ENCODE measurements at regions not wholly inside any gene's neighbourhood (a gene's known extent, or its start where the extent isn't known, plus 50 kb on each side); places are given as distances from the start of the nearest gene placed in this dataset.

- Mint-ChIP-seq H3K27me3 (ENCODE audit: insufficient read depth, low read depth) (peaks cover 3% of the 10 kb centered on the region), H3K36me3 (no peaks in the 10 kb centered on the region), H3K4me1 (peaks cover 20% of the 10 kb centered on the region), H3K4me3 (no peak overlapping the region), H3K9me3 (peaks cover 2% of the 10 kb centered on the region), H3K27ac (no peak overlapping the region)
- Histone ChIP-seq H3K4me1 (peaks cover 45% of the 10 kb centered on the region), H3K27ac (peak overlapping the region; percentile 50), H2AFZ (replicated peaks) (peak overlapping the region; percentile 63), H3K79me2 (ENCODE audit: low read depth) (no peaks in the 10 kb centered on the region), H4K20me1 (ENCODE audit: low read depth) (no peaks in the 10 kb centered on the region), H3K4me2 (peak overlapping the region; percentile 34), H3K9ac (no peak overlapping the region), H3K4me3 (no peak overlapping the region), H3F3A (ENCODE audit: low read depth) (peaks cover 20% of the 10 kb centered on the region), H3K36me3 (no peaks in the 10 kb centered on the region), H3K9me3 (ENCODE audit: low read depth) (no peaks in the 10 kb centered on the region), H3K27me3 (no peaks in the 10 kb centered on the region)
- no peak for TF ChIP-seq EZH2phosphoT487 (IDR thresholded peaks at IDR 0.05)
- TF ChIP-seq CTCF (IDR thresholded peaks at IDR 0.05): no peak
- TF ChIP-seq EZH2 (IDR thresholded peaks at IDR 0.05): no peak
- DNase-seq (ENCODE audit: low spot score): no peak
Measured at GRCh38 chr2:173759959-173760358, 205.2 kb downstream of the SP3 start.

GRCh38 chr2:173760553-173760952 is 204.6 kb downstream of the SP3 start:
- Mint-ChIP-seq H3K27me3 (ENCODE audit: insufficient read depth, low read depth) (peaks cover 3% of the 10 kb centered on the region), H3K4me1 (peaks cover 19% of the 10 kb centered on the region), H3K27ac (no peak overlapping the region), H3K36me3 (no peaks in the 10 kb centered on the region), H3K4me3 (no peak overlapping the region), H3K9me3 (peaks cover 2% of the 10 kb centered on the region)
- DNase-seq (ENCODE audit: low spot score): no peak
- Histone ChIP-seq H3K27ac (no peak overlapping the region), H2AFZ (replicated peaks) (peak overlapping the region; percentile 63), H3K27me3 (no peaks in the 10 kb centered on the region), H3F3A (ENCODE audit: low read depth) (peaks cover 20% of the 10 kb centered on the region), H3K36me3 (no peaks in the 10 kb centered on the region), H3K4me1 (peaks cover 44% of the 10 kb centered on the region), H3K79me2 (ENCODE audit: low read depth) (no peaks in the 10 kb centered on the region), H3K4me2 (no peak overlapping the region), H3K4me3 (no peak overlapping the region), H3K9me3 (ENCODE audit: low read depth) (no peaks in the 10 kb centered on the region), H3K9ac (no peak overlapping the region), H4K20me1 (ENCODE audit: low read depth) (no peaks in the 10 kb centered on the region)
- no peak for TF ChIP-seq CTCF (IDR thresholded peaks at IDR 0.05)
- TF ChIP-seq EZH2phosphoT487 (IDR thresholded peaks at IDR 0.05): no peak
- TF ChIP-seq EZH2 (IDR thresholded peaks at IDR 0.05): no peak

DNA sequence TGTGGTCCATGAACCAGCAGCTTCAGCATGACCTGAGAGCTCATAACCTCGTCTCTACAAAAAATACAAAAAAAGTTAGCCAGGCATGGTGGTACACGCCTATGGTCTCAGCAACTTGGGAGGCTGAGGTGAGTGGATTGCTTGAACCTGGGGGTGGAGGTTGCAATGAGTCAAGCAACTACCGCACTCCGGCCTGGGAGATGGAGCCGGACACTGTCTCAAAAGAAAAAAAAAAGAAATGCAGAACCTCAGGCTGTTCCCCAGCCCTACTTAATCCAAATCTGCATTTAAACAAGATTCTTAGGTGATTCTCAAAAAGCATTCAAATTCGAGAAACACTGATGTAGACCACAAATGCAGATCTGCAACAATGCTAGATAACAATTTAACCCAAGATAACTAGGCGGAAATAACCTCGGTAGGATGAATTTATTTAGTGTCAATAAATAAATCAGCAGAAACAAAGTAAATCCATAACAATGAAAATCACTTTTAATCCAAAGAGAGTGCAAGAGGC is 203.5 kb downstream of the SP3 start:
- Histone ChIP-seq H4K20me1 (ENCODE audit: low read depth) (no peaks in the 10 kb centered on the region), H3K4me3 (no peak overlapping the region), H3K9ac (no peak overlapping the region), H3F3A (ENCODE audit: low read depth) (peaks cover 20% of the 10 kb centered on the region), H3K27ac (no peak overlapping the region), H3K9me3 (ENCODE audit: low read depth) (no peaks in the 10 kb centered on the region), H3K27me3 (no peaks in the 10 kb centered on the region), H2AFZ (replicated peaks) (peak overlapping the region; percentile 15), H3K36me3 (no peaks in the 10 kb centered on the region), H3K79me2 (ENCODE audit: low read depth) (no peaks in the 10 kb centered on the region), H3K4me2 (peak overlapping the region; percentile 5), H3K4me1 (peaks cover 44% of the 10 kb centered on the region)
- Mint-ChIP-seq H3K36me3 (no peaks in the 10 kb centered on the region), H3K9me3 (peaks cover 2% of the 10 kb centered on the region), H3K4me3 (no peak overlapping the region), H3K4me1 (peaks cover 17% of the 10 kb centered on the region), H3K27me3 (ENCODE audit: insufficient read depth, low read depth) (peaks cover 3% of the 10 kb centered on the region), H3K27ac (no peak overlapping the region)
- no peak for DNase-seq (ENCODE audit: low spot score)
- TF ChIP-seq EZH2 (IDR thresholded peaks at IDR 0.05): no peak
- TF ChIP-seq CTCF (IDR thresholded peaks at IDR 0.05): no peak
- TF ChIP-seq EZH2phosphoT487 (IDR thresholded peaks at IDR 0.05): no peak

All from neural progenitor cell (in vitro differentiated cells).